ENCODE measurements at regions not wholly inside any gene's neighbourhood (a gene's known extent, or its start where the extent isn't known, plus 50 kb on each side); places are given as distances from the start of the nearest gene placed in this dataset.

DNA sequence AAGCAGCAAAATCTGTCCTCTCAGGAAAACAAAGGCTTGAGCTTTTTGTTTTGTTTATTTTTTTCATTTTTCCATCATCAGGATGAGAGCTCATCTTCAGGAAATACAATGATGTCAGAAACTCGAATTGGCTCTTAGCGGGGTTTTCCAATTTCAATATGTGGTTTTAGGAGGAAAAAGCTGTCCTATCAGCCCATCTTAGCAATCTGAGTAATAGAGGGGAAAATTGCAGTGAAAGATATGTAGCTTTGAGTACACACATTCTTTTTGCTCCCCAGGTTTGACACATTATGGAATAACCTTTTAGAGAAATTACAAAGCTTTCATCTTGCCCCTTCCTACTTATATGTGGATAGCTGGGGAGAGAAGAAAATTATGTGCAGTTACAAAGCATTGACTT is 113.6 kb upstream of the MYO3A start:
- no peak for DNase-seq (ENCODE audit: low read depth in 1 of 2, low spot score in 2 of 2)
- Histone ChIP-seq H4K8ac (ENCODE audit: extremely low read depth, insufficient read depth, low read length) (no peak overlapping the region), H4K91ac (replicated peaks; ENCODE audit: insufficient read length, low read length) (no peak overlapping the region), H3K56ac (replicated peaks; ENCODE audit: insufficient read length, low read depth, low read length) (no peak overlapping the region), H3K9me3 (ENCODE audit: insufficient read depth in 2 of 2, low read depth in 1 of 2, low read length in 1 of 2) (no peaks in the 10 kb centered on the region), H3K4me1 (replicated peaks in 1 of 4; ENCODE audit: control insufficient read depth in 3 of 4, insufficient read depth in 4 of 4, low read length in 3 of 4) (peaks cover 0 to 6% (median 1%) of the 10 kb centered on the region in 4 experiments; a peak in 4 of 7 replicates), H3K9ac (replicated peaks in 1 of 4; ENCODE audit: extremely low read depth in 1 of 4, low read depth in 3 of 4, low read length in 3 of 4) (no peak overlapping the region), H3K4ac (replicated peaks; ENCODE audit: insufficient read length, low read depth, low read length) (no peak overlapping the region), H3K23ac (ENCODE audit: insufficient read length) (no peak overlapping the region), H4K5ac (ENCODE audit: insufficient read length, low read depth, low read length) (no peak overlapping the region), H4K20me1 (replicated peaks in 1 of 2; ENCODE audit: control insufficient read depth in 1 of 2, insufficient read depth in 2 of 2, low read length in 2 of 2) (no peaks in the 10 kb centered on the region), H3K27me3 (replicated peaks in 1 of 4; ENCODE audit: control insufficient read depth in 3 of 4, extremely low read depth in 1 of 4, insufficient read depth in 3 of 4, low read length in 3 of 4) (no peaks in the 10 kb centered on the region), H3K27ac (ENCODE audit: low read depth, low read length) (no peak overlapping the region), H2AK5ac (ENCODE audit: low read depth, low read length) (no peak overlapping the region), H3K14ac (ENCODE audit: insufficient read length) (no peak overlapping the region), H2BK15ac (ENCODE audit: low read length) (no peak overlapping the region), H3K79me2 (ENCODE audit: control insufficient read depth in 1 of 2, insufficient read depth in 2 of 2, low read length in 2 of 2) (no peaks in the 10 kb centered on the region), H3K79me1 (ENCODE audit: low read depth, low read length) (no peaks in the 10 kb centered on the region), H2BK120ac (replicated peaks; ENCODE audit: low read depth, low read length) (no peak overlapping the region), H3K4me2 (ENCODE audit: insufficient read depth in 1 of 2, low read depth in 2 of 2, low read length in 2 of 2) (no peak overlapping the region), H3K18ac (ENCODE audit: extremely low read depth, low read length) (no peak overlapping the region), H3K36me3 (ENCODE audit: control insufficient read depth in 2 of 4, insufficient read depth in 4 of 4, low read length in 3 of 4) (no peaks in the 10 kb centered on the region), H2BK20ac (ENCODE audit: low read length) (no peak overlapping the region), H2BK5ac (ENCODE audit: low read depth, low read length) (no peak overlapping the region), H3K4me3 (ENCODE audit: extremely low read depth in 1 of 4, insufficient read depth in 2 of 4, low read depth in 3 of 4, low read length in 4 of 4) (no peak overlapping the region), H3K23me2 (ENCODE audit: low read depth, low read length) (no peaks in the 10 kb centered on the region), H2BK12ac (ENCODE audit: low read depth, low read length) (no peak overlapping the region), H2AFZ (ENCODE audit: low read length) (no peak overlapping the region)
- FAIRE-seq, result no peak
- 92% methylated on average over 2 of the region's 2 CpGs; no CpG with 5 or more reads in 1 of the 2 experiments for WGBS, 2 experiments (ENCODE audit: extremely low coverage in 1 of 2, insufficient coverage in 1 of 2, insufficient read length in 1 of 2, insufficient replicate concordance in 2 of 2, low coverage in 1 of 2, low lambda C conversion rate in 2 of 2, missing lambda C conversion rate in 1 of 2)
- POLR2A ChIA-PET (ENCODE audit: partially characterized antibody), result no interaction called here
- CTCF ChIA-PET (ENCODE audit: partially characterized antibody), result interaction anchor here (0.6 to 4.7 kb wide), 5 partner anchors 16 to 210 kb away, joined by 3 to 16 read pairs (median 3); no protein-coding TSS in a partner anchor
- TF ChIP-seq KDM5A (IDR thresholded peaks at IDR 0.05; ENCODE audit: low read length), result no peak
- TF ChIP-seq BCL11A (IDR thresholded peaks at IDR 0.05; ENCODE audit: low read depth in 2 of 2, low read length in 2 of 2), result no peak
- no peak for TF ChIP-seq CBX5 (IDR thresholded peaks at IDR 0.05; ENCODE audit: low read depth, low read length)
